IMR-90 (cell line): ENCODE measurements at regions not wholly inside any gene's neighbourhood (a gene's known extent, or its start where the extent isn't known, plus 50 kb on each side); places are given as distances from the start of the nearest gene placed in this dataset.

Source experiments
- BHLHE40 ChIP-seq: fragments of 150-350 bp; IDR thresholded peaks from 2 replicates; pipeline ENCODE4 v1.6.1; 2016; ENCODE audit warnings: mild to moderate bottlenecking, low read depth, low read length
- CHD1 ChIP-seq: IDR thresholded peaks from 2 replicates; pipeline ENCODE4 v1.6.1; 2012; ENCODE audit warnings: low read depth, low read length, improper control_type of control experiment
- ELK1 ChIP-seq: fragments of 150-350 bp; IDR thresholded peaks from 2 replicates; pipeline ENCODE4 v1.6.1; 2016; ENCODE audit warnings: low read depth, mild to moderate bottlenecking, low read length, moderate library complexity, borderline replicate concordance
- MXI1 ChIP-seq: IDR thresholded peaks from 2 replicates; pipeline ENCODE4 v1.6.1; 2012; ENCODE audit warnings: low read depth, mild to moderate bottlenecking, low read length, moderate library complexity, borderline replicate concordance
- POLR2A ChIP-seq: IDR thresholded peaks from 2 replicates; pipeline ENCODE4 v1.6.1; 2012; ENCODE audit warnings: mild to moderate bottlenecking, low read depth, low read length
- RAD21 ChIP-seq: IDR thresholded peaks from 2 replicates; pipeline ENCODE4 v1.6.1; 2012; ENCODE audit warnings: low read length, improper control_type of control experiment
- TF ChIP-seq, protein P1 (sequence below): conservative IDR thresholded peaks from 2 replicates; pipeline ENCODE4 v1.5.1; 2012; ENCODE audit warnings: mild to moderate bottlenecking, low read depth, low read length, improper control_type of control experiment

- TF ChIP-seq, protein P1, sequence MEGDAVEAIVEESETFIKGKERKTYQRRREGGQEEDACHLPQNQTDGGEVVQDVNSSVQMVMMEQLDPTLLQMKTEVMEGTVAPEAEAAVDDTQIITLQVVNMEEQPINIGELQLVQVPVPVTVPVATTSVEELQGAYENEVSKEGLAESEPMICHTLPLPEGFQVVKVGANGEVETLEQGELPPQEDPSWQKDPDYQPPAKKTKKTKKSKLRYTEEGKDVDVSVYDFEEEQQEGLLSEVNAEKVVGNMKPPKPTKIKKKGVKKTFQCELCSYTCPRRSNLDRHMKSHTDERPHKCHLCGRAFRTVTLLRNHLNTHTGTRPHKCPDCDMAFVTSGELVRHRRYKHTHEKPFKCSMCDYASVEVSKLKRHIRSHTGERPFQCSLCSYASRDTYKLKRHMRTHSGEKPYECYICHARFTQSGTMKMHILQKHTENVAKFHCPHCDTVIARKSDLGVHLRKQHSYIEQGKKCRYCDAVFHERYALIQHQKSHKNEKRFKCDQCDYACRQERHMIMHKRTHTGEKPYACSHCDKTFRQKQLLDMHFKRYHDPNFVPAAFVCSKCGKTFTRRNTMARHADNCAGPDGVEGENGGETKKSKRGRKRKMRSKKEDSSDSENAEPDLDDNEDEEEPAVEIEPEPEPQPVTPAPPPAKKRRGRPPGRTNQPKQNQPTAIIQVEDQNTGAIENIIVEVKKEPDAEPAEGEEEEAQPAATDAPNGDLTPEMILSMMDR = no peak
- TF ChIP-seq POLR2A = no peak
- TF ChIP-seq RAD21 = no peak
- TF ChIP-seq MXI1 = no peak
- no peak for TF ChIP-seq BHLHE40
- TF ChIP-seq ELK1 = no peak
- no peak for TF ChIP-seq CHD1
Observed at GRCh38 chr13:44730099-44730498, 154.0 kb upstream of the TSC22D1 start.
